ENCODE measurements at regions not wholly inside any gene's neighbourhood (a gene's known extent, or its start where the extent isn't known, plus 50 kb on each side); places are given as distances from the start of the nearest gene placed in this dataset.

DNA sequence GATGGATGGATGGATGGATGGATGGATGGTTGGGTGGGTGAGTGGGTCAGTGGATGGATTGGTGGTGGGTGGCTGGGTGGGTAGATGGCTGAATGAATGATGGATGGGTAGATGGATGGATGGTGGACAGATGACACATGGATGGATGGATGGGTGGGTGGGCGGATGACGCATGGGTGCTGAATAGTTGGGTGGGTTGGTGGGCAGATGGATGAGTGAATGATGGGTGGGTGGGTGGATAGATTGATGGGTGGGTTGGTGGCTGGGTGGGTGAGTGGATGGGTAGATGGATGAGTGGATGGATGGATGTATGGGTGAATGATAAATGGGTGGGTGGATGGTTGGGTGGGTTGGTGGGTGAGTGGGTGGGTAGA is 69.9 kb upstream of the NKX1-1 start:
- TF ChIP-seq EZH2 (IDR thresholded peaks at IDR 0.05; ENCODE audit: low read length, unreplicated experiment) (no peak), EZH2phosphoT487 (IDR thresholded peaks at IDR 0.05; ENCODE audit: borderline replicate concordance, low read length) (no peak)
- TF ChIP-seq, protein P1, sequence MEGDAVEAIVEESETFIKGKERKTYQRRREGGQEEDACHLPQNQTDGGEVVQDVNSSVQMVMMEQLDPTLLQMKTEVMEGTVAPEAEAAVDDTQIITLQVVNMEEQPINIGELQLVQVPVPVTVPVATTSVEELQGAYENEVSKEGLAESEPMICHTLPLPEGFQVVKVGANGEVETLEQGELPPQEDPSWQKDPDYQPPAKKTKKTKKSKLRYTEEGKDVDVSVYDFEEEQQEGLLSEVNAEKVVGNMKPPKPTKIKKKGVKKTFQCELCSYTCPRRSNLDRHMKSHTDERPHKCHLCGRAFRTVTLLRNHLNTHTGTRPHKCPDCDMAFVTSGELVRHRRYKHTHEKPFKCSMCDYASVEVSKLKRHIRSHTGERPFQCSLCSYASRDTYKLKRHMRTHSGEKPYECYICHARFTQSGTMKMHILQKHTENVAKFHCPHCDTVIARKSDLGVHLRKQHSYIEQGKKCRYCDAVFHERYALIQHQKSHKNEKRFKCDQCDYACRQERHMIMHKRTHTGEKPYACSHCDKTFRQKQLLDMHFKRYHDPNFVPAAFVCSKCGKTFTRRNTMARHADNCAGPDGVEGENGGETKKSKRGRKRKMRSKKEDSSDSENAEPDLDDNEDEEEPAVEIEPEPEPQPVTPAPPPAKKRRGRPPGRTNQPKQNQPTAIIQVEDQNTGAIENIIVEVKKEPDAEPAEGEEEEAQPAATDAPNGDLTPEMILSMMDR (conservative IDR thresholded peaks at IDR 0.05; ENCODE audit: low read depth, low read length): no peak

All from PC-3 (cell line).